ENCODE measurements at regions not wholly inside any gene's neighbourhood (a gene's known extent, or its start where the extent isn't known, plus 50 kb on each side); places are given as distances from the start of the nearest gene placed in this dataset.

DNA sequence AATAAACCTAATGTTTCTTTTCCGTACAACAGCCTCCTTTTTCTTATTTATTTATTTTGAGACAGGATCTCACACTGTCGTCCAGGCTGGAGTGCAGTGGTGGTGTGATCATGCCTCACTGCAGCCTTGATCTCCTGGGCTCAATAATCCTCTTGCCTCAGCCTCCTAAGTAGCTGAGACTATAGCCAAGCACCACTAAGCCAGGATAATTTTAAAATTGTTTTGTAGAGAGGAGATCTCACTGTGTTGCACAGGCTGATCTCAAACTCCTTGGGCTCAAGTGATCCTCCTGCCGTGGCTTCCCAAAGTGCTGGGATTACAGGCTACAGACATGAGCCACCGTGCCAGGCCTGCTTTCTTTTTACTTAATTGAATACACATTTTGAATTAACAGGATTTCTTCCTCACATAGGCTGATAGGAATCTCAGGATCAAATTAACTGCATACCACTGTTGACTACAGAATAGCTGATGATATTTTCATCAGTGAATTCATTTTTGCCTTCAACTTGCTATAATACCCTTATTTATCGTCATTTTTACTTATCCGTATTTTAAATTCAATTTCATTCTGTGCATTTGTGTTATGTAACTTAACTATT, 2010.5 kb downstream of the NCAM2 start:
- Histone ChIP-seq H3K36me3 (ENCODE audit: control insufficient read depth, insufficient read depth, low read length) (no peaks in the 10 kb centered on the region), H3K27me3 (ENCODE audit: control insufficient read depth, insufficient read depth, low read length) (no peaks in the 10 kb centered on the region), H3K9me3 (ENCODE audit: control insufficient read depth, insufficient read depth, low read depth, low read length) (no peaks in the 10 kb centered on the region), H3K4me3 (ENCODE audit: low read depth in 2 of 2, low read length in 2 of 2) (no peak overlapping the region), H3K4me1 (ENCODE audit: control insufficient read depth, insufficient read depth, low read length) (no peaks in the 10 kb centered on the region), H3K27ac (ENCODE audit: low read length) (no peak overlapping the region)
- CTCF ChIA-PET = no interaction called here
- ATAC-seq (no peak), DNase-seq (ENCODE audit: low read depth, low spot score) (no peak)
- no peak for TF ChIP-seq TCF7L2 (IDR thresholded peaks at IDR 0.05; ENCODE audit: low read depth, low read length)
- TF ChIP-seq, protein P1, sequence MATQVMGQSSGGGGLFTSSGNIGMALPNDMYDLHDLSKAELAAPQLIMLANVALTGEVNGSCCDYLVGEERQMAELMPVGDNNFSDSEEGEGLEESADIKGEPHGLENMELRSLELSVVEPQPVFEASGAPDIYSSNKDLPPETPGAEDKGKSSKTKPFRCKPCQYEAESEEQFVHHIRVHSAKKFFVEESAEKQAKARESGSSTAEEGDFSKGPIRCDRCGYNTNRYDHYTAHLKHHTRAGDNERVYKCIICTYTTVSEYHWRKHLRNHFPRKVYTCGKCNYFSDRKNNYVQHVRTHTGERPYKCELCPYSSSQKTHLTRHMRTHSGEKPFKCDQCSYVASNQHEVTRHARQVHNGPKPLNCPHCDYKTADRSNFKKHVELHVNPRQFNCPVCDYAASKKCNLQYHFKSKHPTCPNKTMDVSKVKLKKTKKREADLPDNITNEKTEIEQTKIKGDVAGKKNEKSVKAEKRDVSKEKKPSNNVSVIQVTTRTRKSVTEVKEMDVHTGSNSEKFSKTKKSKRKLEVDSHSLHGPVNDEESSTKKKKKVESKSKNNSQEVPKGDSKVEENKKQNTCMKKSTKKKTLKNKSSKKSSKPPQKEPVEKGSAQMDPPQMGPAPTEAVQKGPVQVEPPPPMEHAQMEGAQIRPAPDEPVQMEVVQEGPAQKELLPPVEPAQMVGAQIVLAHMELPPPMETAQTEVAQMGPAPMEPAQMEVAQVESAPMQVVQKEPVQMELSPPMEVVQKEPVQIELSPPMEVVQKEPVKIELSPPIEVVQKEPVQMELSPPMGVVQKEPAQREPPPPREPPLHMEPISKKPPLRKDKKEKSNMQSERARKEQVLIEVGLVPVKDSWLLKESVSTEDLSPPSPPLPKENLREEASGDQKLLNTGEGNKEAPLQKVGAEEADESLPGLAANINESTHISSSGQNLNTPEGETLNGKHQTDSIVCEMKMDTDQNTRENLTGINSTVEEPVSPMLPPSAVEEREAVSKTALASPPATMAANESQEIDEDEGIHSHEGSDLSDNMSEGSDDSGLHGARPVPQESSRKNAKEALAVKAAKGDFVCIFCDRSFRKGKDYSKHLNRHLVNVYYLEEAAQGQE (IDR thresholded peaks at IDR 0.05; ENCODE audit: insufficient read depth in 1 of 2, low read depth in 2 of 2, low read length in 1 of 2) = no peak
- TF ChIP-seq SIN3A (IDR thresholded peaks at IDR 0.05; ENCODE audit: borderline replicate concordance, insufficient read depth, low read depth, low read length) = no peak
- TF ChIP-seq POLR2AphosphoS5 (IDR thresholded peaks at IDR 0.05; ENCODE audit: low read depth, low read length) = no peak
- TF ChIP-seq, protein P2, sequence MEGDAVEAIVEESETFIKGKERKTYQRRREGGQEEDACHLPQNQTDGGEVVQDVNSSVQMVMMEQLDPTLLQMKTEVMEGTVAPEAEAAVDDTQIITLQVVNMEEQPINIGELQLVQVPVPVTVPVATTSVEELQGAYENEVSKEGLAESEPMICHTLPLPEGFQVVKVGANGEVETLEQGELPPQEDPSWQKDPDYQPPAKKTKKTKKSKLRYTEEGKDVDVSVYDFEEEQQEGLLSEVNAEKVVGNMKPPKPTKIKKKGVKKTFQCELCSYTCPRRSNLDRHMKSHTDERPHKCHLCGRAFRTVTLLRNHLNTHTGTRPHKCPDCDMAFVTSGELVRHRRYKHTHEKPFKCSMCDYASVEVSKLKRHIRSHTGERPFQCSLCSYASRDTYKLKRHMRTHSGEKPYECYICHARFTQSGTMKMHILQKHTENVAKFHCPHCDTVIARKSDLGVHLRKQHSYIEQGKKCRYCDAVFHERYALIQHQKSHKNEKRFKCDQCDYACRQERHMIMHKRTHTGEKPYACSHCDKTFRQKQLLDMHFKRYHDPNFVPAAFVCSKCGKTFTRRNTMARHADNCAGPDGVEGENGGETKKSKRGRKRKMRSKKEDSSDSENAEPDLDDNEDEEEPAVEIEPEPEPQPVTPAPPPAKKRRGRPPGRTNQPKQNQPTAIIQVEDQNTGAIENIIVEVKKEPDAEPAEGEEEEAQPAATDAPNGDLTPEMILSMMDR (IDR thresholded peaks at IDR 0.05) = no peak
- in situ Hi-C loops (cut with HindIII; ENCODE audit: low pct_unique_long_range_greater_than_20kb, low sequenced_read_pairs) = no loop called here
- intact Hi-C loops (cut with micrococcal nuclease; ENCODE audit: unreplicated experiment) = no loop called here
- POLR2A ChIA-PET = no interaction called here
- no TSS peak for BruUV-seq (replicated peaks)

DNA sequence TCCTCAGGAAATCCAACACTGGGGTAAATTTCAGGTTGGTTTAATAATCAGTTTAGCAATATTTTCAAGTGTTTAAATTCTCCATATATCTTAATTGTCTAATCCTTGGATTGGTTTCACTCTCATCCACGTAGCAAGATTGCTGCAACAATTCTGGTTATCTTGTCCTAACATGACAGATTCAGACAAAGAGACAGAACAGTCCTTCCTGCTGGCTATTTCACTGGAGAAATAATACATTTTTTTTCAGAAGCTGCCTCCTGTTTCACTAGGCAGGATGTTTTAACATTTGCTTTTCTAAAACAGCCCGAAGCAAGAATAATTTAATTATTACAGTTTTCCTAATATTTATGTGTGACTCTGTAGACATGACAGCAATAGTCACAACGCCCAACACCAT, 2011.2 kb downstream of the NCAM2 start:
- Histone ChIP-seq H3K9me3 (ENCODE audit: control insufficient read depth, insufficient read depth, low read depth, low read length) (no peaks in the 10 kb centered on the region), H3K27ac (ENCODE audit: low read length) (no peak overlapping the region), H3K27me3 (ENCODE audit: control insufficient read depth, insufficient read depth, low read length) (no peaks in the 10 kb centered on the region), H3K4me3 (ENCODE audit: low read depth in 2 of 2, low read length in 2 of 2) (no peak overlapping the region), H3K36me3 (ENCODE audit: control insufficient read depth, insufficient read depth, low read length) (no peaks in the 10 kb centered on the region), H3K4me1 (ENCODE audit: control insufficient read depth, insufficient read depth, low read length) (no peaks in the 10 kb centered on the region)
- DNase-seq (ENCODE audit: low read depth, low spot score) (no peak), ATAC-seq (no peak)
- BruUV-seq (replicated peaks) = no TSS peak
- intact Hi-C loops (cut with micrococcal nuclease; ENCODE audit: unreplicated experiment) = no loop called here
- ChIA-PET CTCF (no interaction called here), POLR2A (no interaction called here)
- TF ChIP-seq, protein P1 (IDR thresholded peaks at IDR 0.05; ENCODE audit: insufficient read depth in 1 of 2, low read depth in 2 of 2, low read length in 1 of 2) = no peak
- in situ Hi-C loops (cut with HindIII; ENCODE audit: low pct_unique_long_range_greater_than_20kb, low sequenced_read_pairs) = no loop called here

All from Panc1 (cell line).